MM.1S (cell line): ENCODE measurements at regions not wholly inside any gene's neighbourhood (a gene's known extent, or its start where the extent isn't known, plus 50 kb on each side); places are given as distances from the start of the nearest gene placed in this dataset.

Experiments used
- CTCF ChIP-seq: fragments of 300-600 bp; sonication (generic); IDR thresholded peaks from 2 replicates; pipeline ENCODE4 v1.5.1; 2016; ENCODE audit warnings: antibody characterized with exemption, low read length, mixed read lengths
- EZH2phosphoT487 ChIP-seq: fragments of 300-600 bp; sonication (generic); IDR thresholded peaks from 2 replicates; pipeline ENCODE4 v1.6.1; 2018; ENCODE audit warnings: antibody characterized with exemption, low read length

- TF ChIP-seq CTCF (no peak), EZH2phosphoT487 (no peak)
Measured at GRCh38 chr7:24199978-24200377, 84.0 kb upstream of the NPY start.
